ENCODE measurements at regions not wholly inside any gene's neighbourhood (a gene's known extent, or its start where the extent isn't known, plus 50 kb on each side); places are given as distances from the start of the nearest gene placed in this dataset.

DNA sequence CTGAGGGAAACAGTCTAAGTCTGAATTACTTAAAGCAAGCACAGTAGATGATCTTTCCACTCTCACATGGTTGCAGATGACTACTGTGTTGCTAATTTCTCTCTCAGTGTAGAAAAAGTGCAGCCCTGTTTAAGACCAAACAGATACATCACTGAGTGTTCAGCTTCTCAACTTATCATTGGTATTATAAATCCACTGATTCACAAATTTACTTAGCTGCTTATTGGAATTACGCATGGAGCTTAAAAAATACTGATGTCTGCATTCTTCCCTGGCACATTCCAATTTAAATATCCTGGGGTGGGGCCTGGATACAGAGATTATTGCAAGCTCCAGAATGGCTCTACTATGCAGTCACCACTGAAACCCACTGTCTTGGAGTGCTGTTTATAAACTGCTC lies 411.2 kb downstream of the RND3 start:
- H3K4me2 ChIP-seq (ENCODE audit: insufficient read depth, insufficient read length, low read length): no peak overlapping the region
- no peak overlapping the region for H3K27ac ChIP-seq (ENCODE audit: insufficient read length, low read depth, low read length)
- H3K56ac ChIP-seq (ENCODE audit: insufficient read length, low read depth, low read length): no peak overlapping the region
- no peaks in the 10 kb centered on the region for H3K23me2 ChIP-seq (ENCODE audit: insufficient read length, low read depth, low read length, poor library complexity, severe bottlenecking)
- H3K9me3 ChIP-seq (ENCODE audit: control insufficient read depth, low read depth, low read length): no peaks in the 10 kb centered on the region
- H3K23ac ChIP-seq (ENCODE audit: insufficient read length, low read depth, low read length): no peak overlapping the region
- no peak overlapping the region for H3K4ac ChIP-seq (ENCODE audit: low read depth, low read length)
- H3K27me3 ChIP-seq (ENCODE audit: insufficient read depth, low read length): no peaks in the 10 kb centered on the region
- H2BK20ac ChIP-seq (ENCODE audit: low read depth, low read length, poor library complexity, severe bottlenecking): no peak overlapping the region
- no peaks in the 10 kb centered on the region for H3K79me1 ChIP-seq (ENCODE audit: insufficient read depth, low read depth, low read length, poor library complexity, severe bottlenecking)
- no peak for DNase-seq
- H3K14ac ChIP-seq (ENCODE audit: insufficient read depth, low read length): no peak overlapping the region
- H2BK120ac ChIP-seq (ENCODE audit: low read depth, low read length, poor library complexity, severe bottlenecking): no peak overlapping the region
- no peak overlapping the region for H3K18ac ChIP-seq (ENCODE audit: insufficient read length, low read depth, low read length)
- H2BK15ac ChIP-seq (ENCODE audit: low read depth, low read length): no peak overlapping the region
- Mint-ChIP-seq H3K4me3 (no peak overlapping the region), H3K27me3 (ENCODE audit: low read depth) (no peaks in the 10 kb centered on the region), H3K27ac (no peak overlapping the region), H3K9me3 (no peaks in the 10 kb centered on the region; a peak in 1 of 5 replicates), H3K4me1 (no peaks in the 10 kb centered on the region), H3K36me3 (ENCODE audit: insufficient read depth in 1 of 3, low read depth in 3 of 3) (no peaks in the 10 kb centered on the region)
- no peak overlapping the region for H2BK12ac ChIP-seq (ENCODE audit: insufficient read length, low read depth, low read length)
- no peak overlapping the region for H4K8ac ChIP-seq (replicated peaks; ENCODE audit: insufficient read length, low read depth, low read length)
- no peaks in the 10 kb centered on the region for H4K20me1 ChIP-seq (ENCODE audit: control insufficient read depth, insufficient read depth, insufficient read length)
- no peak overlapping the region for H3T11ph ChIP-seq (ENCODE audit: low read length)
- no peaks in the 10 kb centered on the region for H3K79me2 ChIP-seq (ENCODE audit: insufficient read depth, low read length)
- H2BK5ac ChIP-seq (ENCODE audit: insufficient read length, low read length): no peak overlapping the region
- no peak overlapping the region for H2AFZ ChIP-seq (ENCODE audit: low read length)
- no peaks in the 10 kb centered on the region for H3K4me1 ChIP-seq (ENCODE audit: insufficient read depth, low read length)
- no CpG with 5 or more reads among the region's 1 CpG for WGBS (ENCODE audit: extremely low coverage, insufficient read length, low lambda C conversion rate)
- H2AK5ac ChIP-seq (ENCODE audit: insufficient read length, low read length): no peak overlapping the region
- no peak overlapping the region for H4K91ac ChIP-seq (ENCODE audit: insufficient read length, low read depth, low read length)
- TF ChIP-seq, protein P1, sequence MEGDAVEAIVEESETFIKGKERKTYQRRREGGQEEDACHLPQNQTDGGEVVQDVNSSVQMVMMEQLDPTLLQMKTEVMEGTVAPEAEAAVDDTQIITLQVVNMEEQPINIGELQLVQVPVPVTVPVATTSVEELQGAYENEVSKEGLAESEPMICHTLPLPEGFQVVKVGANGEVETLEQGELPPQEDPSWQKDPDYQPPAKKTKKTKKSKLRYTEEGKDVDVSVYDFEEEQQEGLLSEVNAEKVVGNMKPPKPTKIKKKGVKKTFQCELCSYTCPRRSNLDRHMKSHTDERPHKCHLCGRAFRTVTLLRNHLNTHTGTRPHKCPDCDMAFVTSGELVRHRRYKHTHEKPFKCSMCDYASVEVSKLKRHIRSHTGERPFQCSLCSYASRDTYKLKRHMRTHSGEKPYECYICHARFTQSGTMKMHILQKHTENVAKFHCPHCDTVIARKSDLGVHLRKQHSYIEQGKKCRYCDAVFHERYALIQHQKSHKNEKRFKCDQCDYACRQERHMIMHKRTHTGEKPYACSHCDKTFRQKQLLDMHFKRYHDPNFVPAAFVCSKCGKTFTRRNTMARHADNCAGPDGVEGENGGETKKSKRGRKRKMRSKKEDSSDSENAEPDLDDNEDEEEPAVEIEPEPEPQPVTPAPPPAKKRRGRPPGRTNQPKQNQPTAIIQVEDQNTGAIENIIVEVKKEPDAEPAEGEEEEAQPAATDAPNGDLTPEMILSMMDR (conservative IDR thresholded peaks at IDR 0.05): no peak
- H4K5ac ChIP-seq (ENCODE audit: insufficient read length, low read depth, low read length): no peak overlapping the region
- no peak overlapping the region for H3K9ac ChIP-seq (ENCODE audit: extremely low read depth, insufficient read length, low read length)
